VCaP (cell line): ENCODE measurements at regions not wholly inside any gene's neighbourhood (a gene's known extent, or its start where the extent isn't known, plus 50 kb on each side); places are given as distances from the start of the nearest gene placed in this dataset.

ENCODE experiments used
- H3K27ac ChIP-seq: fragments of 450-650 bp; 2 replicates; pipeline ENCODE4 v1.5.1; 2017
- TF ChIP-seq, protein P1 (sequence below): fragments of 450-650 bp; conservative IDR thresholded peaks from 2 replicates; pipeline ENCODE4 v1.5.1; 2017; ENCODE audit warnings: mild to moderate bottlenecking, moderate library complexity

DNA sequence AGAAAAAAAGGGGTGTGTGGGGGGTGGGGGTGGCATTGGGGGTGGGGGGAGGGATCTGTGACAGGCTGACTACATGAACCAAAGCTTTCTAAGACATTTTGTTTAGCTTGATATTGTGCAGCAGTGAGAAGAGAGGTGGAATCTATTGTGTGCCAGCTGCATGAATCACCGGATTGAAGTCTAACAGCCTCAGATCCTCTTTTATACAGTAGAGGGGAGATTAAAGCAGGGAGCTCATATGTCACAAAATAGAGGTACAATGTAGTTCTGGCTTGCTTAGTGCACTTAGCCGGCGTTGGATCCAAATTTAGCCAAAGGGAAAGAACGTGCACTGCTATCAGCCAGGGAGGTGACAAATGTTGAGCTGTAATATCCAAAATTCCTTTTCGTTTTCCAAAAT, 404.2 kb upstream of the CITED2 start:
- TF ChIP-seq, protein P1, sequence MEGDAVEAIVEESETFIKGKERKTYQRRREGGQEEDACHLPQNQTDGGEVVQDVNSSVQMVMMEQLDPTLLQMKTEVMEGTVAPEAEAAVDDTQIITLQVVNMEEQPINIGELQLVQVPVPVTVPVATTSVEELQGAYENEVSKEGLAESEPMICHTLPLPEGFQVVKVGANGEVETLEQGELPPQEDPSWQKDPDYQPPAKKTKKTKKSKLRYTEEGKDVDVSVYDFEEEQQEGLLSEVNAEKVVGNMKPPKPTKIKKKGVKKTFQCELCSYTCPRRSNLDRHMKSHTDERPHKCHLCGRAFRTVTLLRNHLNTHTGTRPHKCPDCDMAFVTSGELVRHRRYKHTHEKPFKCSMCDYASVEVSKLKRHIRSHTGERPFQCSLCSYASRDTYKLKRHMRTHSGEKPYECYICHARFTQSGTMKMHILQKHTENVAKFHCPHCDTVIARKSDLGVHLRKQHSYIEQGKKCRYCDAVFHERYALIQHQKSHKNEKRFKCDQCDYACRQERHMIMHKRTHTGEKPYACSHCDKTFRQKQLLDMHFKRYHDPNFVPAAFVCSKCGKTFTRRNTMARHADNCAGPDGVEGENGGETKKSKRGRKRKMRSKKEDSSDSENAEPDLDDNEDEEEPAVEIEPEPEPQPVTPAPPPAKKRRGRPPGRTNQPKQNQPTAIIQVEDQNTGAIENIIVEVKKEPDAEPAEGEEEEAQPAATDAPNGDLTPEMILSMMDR = no peak
- H3K27ac ChIP-seq = no peak overlapping the region

DNA sequence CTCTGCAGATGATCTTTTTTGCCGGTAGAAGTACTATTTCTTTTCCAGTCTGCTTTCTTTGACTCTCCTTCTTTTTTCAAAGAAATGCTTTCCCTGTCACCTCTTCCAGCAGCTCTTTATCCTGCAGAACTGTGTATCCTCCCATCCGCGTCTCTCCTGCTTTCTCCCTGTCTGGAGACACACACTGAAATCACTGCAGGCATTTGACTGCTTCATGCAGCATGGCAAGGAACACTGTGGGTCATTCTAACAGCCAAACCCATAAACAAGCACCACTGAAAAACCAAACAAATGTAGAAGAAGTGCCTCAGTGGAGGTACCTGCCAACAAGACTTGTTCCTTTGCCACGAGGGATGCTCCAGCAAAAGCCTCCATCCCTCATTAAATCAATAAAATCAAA, 403.7 kb upstream of the CITED2 start:
- TF ChIP-seq, protein P1 = no peak
- no peak overlapping the region for H3K27ac ChIP-seq

DNA sequence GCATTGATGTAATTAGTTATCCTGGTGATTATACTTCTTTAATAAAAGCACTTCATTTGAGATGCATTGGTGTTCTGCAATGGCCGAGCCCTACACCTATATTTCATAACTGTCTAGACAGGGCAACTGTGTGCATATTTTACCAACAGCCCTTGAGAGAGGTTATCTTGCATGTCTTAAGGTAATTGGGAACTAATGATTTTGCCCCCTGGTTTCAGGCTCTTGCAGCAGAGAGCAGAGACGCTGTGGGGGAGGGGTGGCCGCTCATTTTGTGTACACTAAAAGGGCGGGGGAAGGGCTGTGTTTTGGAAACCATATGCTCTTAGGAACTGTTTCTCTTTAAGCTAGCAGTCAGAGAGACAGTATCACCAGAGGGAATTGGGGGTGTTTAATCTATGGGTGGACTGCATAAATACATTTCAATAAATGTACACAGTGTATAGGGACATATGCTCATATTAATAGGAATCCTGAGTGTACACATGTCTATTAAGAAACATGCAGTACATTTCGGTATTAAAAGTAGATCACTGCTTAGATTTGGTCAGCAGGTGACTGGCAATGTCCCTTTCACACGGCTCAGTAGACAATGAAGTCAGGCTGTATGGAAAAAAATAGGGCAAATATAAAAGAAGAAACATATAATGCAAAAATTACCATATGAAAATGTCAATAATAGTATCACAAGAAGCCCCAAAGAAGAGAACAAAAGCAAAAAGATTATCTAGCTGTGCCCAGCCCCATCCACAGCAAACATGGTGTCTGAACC, 402.9 kb upstream of the CITED2 start:
- H3K27ac ChIP-seq = no peak overlapping the region
- TF ChIP-seq, protein P1 = no peak

DNA sequence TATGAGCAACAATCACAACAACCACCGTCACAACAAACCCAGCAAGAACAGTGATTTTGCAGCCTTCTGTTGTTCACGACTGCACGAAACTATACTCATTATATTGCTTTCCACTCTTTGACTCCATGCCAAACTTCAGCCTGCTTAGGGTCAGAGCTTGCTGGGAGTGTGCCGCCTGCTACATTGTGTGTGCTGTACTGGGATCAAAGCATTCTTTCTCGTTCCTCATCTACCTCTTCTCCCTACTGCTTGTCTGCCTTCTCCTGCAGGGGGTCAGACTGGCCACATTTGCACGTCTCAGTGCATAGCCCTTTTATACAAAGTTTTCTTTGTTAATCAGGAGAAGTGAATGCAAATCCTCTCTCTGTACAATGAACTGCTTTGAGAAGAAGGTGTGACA, 401.6 kb upstream of the CITED2 start:
- TF ChIP-seq, protein P1 = no peak
- H3K27ac ChIP-seq = no peak overlapping the region

DNA sequence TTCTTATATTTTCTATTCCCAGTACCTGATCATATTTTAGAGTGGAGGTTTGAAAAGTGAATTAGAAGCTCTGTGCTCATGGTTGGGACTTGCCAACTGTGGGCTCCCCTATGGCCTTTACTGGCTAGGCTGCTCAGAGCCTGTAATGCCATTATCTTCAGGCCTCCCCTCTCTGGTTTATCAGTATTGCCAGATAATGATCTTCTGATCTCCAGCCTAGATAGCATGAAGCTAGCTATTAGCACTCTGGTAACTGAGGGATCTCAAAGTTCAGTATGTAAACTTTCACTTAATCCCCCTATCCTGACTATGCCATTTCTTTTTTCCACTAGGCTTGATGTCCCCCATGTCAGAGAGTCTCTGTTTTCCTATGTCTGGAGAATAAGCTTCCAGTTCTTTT, 393.7 kb upstream of the CITED2 start:
- TF ChIP-seq, protein P1 = no peak
- H3K27ac ChIP-seq = no peak overlapping the region

DNA sequence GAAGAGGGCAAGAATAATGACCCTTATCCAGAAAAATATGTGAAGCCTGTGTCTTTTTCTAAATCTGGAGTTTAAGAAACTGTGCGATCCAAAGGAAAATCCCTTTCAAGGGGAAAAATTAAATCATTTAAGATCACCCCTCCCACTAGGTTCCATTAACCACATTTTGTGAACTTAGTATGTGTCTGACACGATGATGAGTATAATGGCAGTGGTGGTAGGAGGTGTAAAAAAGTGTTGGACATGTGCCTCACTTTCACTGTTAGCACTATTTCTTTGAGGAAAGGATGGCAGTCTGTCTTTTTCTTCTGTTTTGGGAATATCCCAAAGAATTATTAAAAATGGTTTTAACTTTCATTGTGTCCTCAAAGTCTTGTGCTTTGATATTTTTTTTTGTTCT, 392.3 kb upstream of the CITED2 start:
- no peak overlapping the region for H3K27ac ChIP-seq
- TF ChIP-seq, protein P1 = no peak

DNA sequence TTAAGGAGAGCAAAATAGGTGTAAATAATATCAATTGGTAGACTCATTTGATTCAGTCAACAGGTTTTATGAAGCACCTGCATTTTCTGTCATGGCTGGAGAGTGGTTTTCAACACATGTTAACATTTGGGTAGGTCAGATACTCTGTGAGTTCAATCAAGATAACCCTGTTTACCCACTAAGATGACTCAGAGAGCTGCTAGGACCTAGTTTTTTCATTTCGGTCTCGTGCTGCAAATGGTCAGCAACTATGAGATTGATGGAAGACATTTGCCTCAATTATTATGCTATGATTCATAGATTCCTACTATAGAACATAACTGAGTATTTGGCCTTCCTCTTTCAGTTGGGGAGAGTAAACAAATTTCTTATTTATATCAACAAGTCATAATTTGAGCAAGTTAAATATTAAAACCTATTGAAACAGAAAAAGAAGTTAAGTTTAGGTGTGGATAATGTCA, 391.4 kb upstream of the CITED2 start:
- no peak overlapping the region for H3K27ac ChIP-seq
- TF ChIP-seq, protein P1 = no peak
